ENCODE measurements at regions not wholly inside any gene's neighbourhood (a gene's known extent, or its start where the extent isn't known, plus 50 kb on each side); places are given as distances from the start of the nearest gene placed in this dataset.

DNA sequence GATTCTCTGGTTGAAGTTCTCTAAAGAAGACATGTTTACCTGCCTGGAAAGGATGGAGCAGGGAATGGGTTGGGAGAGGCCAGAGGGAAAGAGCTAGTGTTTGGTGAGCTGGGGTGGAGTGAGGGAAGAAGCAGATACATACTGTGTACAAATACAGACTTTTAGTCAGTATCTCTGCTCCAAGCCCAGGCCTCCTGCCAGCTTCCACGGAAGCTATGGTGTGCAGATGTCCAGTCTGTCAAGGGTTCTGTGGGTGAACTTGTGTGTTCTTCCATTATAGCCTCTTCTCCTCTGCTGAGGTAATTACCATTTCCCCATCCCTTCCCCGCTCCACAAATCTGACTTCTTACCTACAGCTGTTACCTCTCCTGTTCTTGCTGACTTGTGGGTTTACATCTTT, 208.6 kb downstream of the HRH4 start:
- no peak overlapping the region for H2AFZ ChIP-seq (ENCODE audit: low read length)
- H3K18ac ChIP-seq (ENCODE audit: insufficient read length, low read depth, low read length) = no peak overlapping the region
- Mint-ChIP-seq H3K4me1 (peaks cover 0 to 11% of the 10 kb centered on the region in 2 experiments; a peak in 2 of 4 replicates), H3K27ac (peak overlapping the region in 1 of 3 experiments; percentile 48; a peak in 2 of 7 replicates), H3K36me3 (ENCODE audit: insufficient read depth in 1 of 3, low read depth in 3 of 3) (no peaks in the 10 kb centered on the region), H3K27me3 (ENCODE audit: low read depth) (no peaks in the 10 kb centered on the region), H3K9me3 (no peaks in the 10 kb centered on the region), H3K4me3 (no peak overlapping the region)
- TF ChIP-seq, protein P1, sequence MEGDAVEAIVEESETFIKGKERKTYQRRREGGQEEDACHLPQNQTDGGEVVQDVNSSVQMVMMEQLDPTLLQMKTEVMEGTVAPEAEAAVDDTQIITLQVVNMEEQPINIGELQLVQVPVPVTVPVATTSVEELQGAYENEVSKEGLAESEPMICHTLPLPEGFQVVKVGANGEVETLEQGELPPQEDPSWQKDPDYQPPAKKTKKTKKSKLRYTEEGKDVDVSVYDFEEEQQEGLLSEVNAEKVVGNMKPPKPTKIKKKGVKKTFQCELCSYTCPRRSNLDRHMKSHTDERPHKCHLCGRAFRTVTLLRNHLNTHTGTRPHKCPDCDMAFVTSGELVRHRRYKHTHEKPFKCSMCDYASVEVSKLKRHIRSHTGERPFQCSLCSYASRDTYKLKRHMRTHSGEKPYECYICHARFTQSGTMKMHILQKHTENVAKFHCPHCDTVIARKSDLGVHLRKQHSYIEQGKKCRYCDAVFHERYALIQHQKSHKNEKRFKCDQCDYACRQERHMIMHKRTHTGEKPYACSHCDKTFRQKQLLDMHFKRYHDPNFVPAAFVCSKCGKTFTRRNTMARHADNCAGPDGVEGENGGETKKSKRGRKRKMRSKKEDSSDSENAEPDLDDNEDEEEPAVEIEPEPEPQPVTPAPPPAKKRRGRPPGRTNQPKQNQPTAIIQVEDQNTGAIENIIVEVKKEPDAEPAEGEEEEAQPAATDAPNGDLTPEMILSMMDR (conservative IDR thresholded peaks at IDR 0.05) = no peak
- no peak overlapping the region for H3K27ac ChIP-seq (ENCODE audit: insufficient read length, low read depth, low read length)
- H3K79me1 ChIP-seq (ENCODE audit: insufficient read depth, low read depth, low read length, poor library complexity, severe bottlenecking) = no peaks in the 10 kb centered on the region
- no peaks in the 10 kb centered on the region for H3K4me1 ChIP-seq (ENCODE audit: insufficient read depth, low read length)
- no peaks in the 10 kb centered on the region for H3K27me3 ChIP-seq (ENCODE audit: insufficient read depth, low read length)
- no peaks in the 10 kb centered on the region for H3K23me2 ChIP-seq (ENCODE audit: insufficient read length, low read depth, low read length, poor library complexity, severe bottlenecking)
- H3T11ph ChIP-seq (ENCODE audit: low read length) = no peak overlapping the region
- H2BK15ac ChIP-seq (ENCODE audit: low read depth, low read length) = no peak overlapping the region
- H4K5ac ChIP-seq (ENCODE audit: insufficient read length, low read depth, low read length) = no peak overlapping the region
- no peak overlapping the region for H2BK5ac ChIP-seq (ENCODE audit: insufficient read length, low read length)
- no peak overlapping the region for H3K23ac ChIP-seq (ENCODE audit: insufficient read length, low read depth, low read length)
- no peaks in the 10 kb centered on the region for H3K9me3 ChIP-seq (ENCODE audit: control insufficient read depth, low read depth, low read length)
- H2BK12ac ChIP-seq (ENCODE audit: insufficient read length, low read depth, low read length) = no peak overlapping the region
- H3K79me2 ChIP-seq (ENCODE audit: insufficient read depth, low read length) = no peaks in the 10 kb centered on the region
- no peak overlapping the region for H3K4ac ChIP-seq (ENCODE audit: low read depth, low read length)
- H3K56ac ChIP-seq (ENCODE audit: insufficient read length, low read depth, low read length) = no peak overlapping the region
- H4K20me1 ChIP-seq (ENCODE audit: control insufficient read depth, insufficient read depth, insufficient read length) = no peaks in the 10 kb centered on the region
- DNase-seq = no peak
- no peak overlapping the region for H4K91ac ChIP-seq (ENCODE audit: insufficient read length, low read depth, low read length)
- no CpG with 5 or more reads among the region's 2 CpGs for WGBS (ENCODE audit: extremely low coverage, insufficient read length, low lambda C conversion rate)
- no peak overlapping the region for H2AK5ac ChIP-seq (ENCODE audit: insufficient read length, low read length)
- no peak overlapping the region for H3K9ac ChIP-seq (ENCODE audit: extremely low read depth, insufficient read length, low read length)
- H4K8ac ChIP-seq (replicated peaks; ENCODE audit: insufficient read length, low read depth, low read length) = no peak overlapping the region
- H2BK20ac ChIP-seq (ENCODE audit: low read depth, low read length, poor library complexity, severe bottlenecking) = no peak overlapping the region
- H3K14ac ChIP-seq (ENCODE audit: insufficient read depth, low read length) = no peak overlapping the region
- no peak overlapping the region for H3K4me2 ChIP-seq (ENCODE audit: insufficient read depth, insufficient read length, low read length)
- no peak overlapping the region for H2BK120ac ChIP-seq (ENCODE audit: low read depth, low read length, poor library complexity, severe bottlenecking)
